ENCODE measurements at regions not wholly inside any gene's neighbourhood (a gene's known extent, or its start where the extent isn't known, plus 50 kb on each side); places are given as distances from the start of the nearest gene placed in this dataset.
"Not testable (repeated sequence)": the region's sequence is repeated elsewhere in the genome, so short reads cannot be mapped to it uniquely, and the experiment has no call there.

- TF ChIP-seq, protein P1, sequence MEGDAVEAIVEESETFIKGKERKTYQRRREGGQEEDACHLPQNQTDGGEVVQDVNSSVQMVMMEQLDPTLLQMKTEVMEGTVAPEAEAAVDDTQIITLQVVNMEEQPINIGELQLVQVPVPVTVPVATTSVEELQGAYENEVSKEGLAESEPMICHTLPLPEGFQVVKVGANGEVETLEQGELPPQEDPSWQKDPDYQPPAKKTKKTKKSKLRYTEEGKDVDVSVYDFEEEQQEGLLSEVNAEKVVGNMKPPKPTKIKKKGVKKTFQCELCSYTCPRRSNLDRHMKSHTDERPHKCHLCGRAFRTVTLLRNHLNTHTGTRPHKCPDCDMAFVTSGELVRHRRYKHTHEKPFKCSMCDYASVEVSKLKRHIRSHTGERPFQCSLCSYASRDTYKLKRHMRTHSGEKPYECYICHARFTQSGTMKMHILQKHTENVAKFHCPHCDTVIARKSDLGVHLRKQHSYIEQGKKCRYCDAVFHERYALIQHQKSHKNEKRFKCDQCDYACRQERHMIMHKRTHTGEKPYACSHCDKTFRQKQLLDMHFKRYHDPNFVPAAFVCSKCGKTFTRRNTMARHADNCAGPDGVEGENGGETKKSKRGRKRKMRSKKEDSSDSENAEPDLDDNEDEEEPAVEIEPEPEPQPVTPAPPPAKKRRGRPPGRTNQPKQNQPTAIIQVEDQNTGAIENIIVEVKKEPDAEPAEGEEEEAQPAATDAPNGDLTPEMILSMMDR (conservative IDR thresholded peaks at IDR 0.05), result not testable (repeated sequence)
- not testable (repeated sequence) for TF ChIP-seq EZH2 (IDR thresholded peaks at IDR 0.05; ENCODE audit: low read depth)
Measured at GRCh38 chr20:47842950-47843349, 57.7 kb upstream of the SULF2 start.
